Transverse colon (tissue), 4 donors: ENCODE measurements at regions not wholly inside any gene's neighbourhood (a gene's known extent, or its start where the extent isn't known, plus 50 kb on each side); places are given as distances from the start of the nearest gene placed in this dataset.

Experiments
- DNase-seq: peaks from one replicate; pipeline ENCODE4 v3.0.0-alpha.2; 2019
- H3K27ac ChIP-seq, 4 donors: fragments of 200-600 bp; sonication (generic); 2 replicates each; pipeline ENCODE4 v1.5.1; 2016 to 2018; ENCODE audit warnings: inconsistent platforms in 4 of 4
- H3K27me3 ChIP-seq: fragments of 200-600 bp; sonication (generic); 2 replicates; pipeline ENCODE4 v1.5.1; 2017; ENCODE audit warnings: inconsistent platforms
- H3K36me3 ChIP-seq, 4 donors: fragments of 200-600 bp; sonication (generic); 2 replicates each; pipeline ENCODE4 v1.5.1; 2017 to 2019; ENCODE audit warnings: inconsistent platforms in 4 of 4
- H3K4me1 ChIP-seq, 4 donors: fragments of 200-600 bp; sonication (generic); 2 replicates each; pipeline ENCODE4 v1.5.1; 2017 to 2020; ENCODE audit warnings: inconsistent platforms in 4 of 4
- H3K4me3 ChIP-seq, 4 donors: fragments of 200-600 bp; sonication (generic); 1 replicate in 1 of 4; 2 replicates in 3 of 4; pipeline versions ENCODE4 v1.5.1 to v1.6.1; 2017 to 2019; ENCODE audit warnings: inconsistent platforms in 4 of 4
- H3K9me3 ChIP-seq, 2 donors: fragments of 200-600 bp; sonication (generic); 2 replicates each; pipeline ENCODE4 v1.5.1; 2017 to 2019; ENCODE audit warnings: inconsistent platforms in 2 of 2
- EP300 ChIP-seq: sonication (generic); formaldehyde crosslinking; IDR thresholded peaks from one replicate; pipeline ENCODE4 v1.6.1; 2017; ENCODE audit warnings: antibody characterized with exemption, low read depth
- POLR2A ChIP-seq: fragments of 450-650 bp; IDR thresholded peaks from one replicate; pipeline ENCODE4 v1.6.1; 2016; ENCODE audit warnings: antibody characterized with exemption, mild to moderate bottlenecking, moderate library complexity
- POLR2AphosphoS5 ChIP-seq, 3 donors: sonication (generic); formaldehyde crosslinking; IDR thresholded peaks; one replicate each; pipeline ENCODE4 v1.6.1; 2016; ENCODE audit warnings: antibody characterized with exemption in 3 of 3
- WGBS, 2 donors: methylation state at CpG; one replicate each; pipeline ENCODE4 v1.1.5; 2018; ENCODE audit warnings: low coverage in 1 of 2; 5-methylcytosine and 5-hydroxymethylcytosine counted together
- in situ Hi-C, 4 donors: fragments of 200-750 bp; cut with MboI; loops; one replicate each; pipeline versions ENCODE4 v1.15.0 to v1.15.1; 2017; ENCODE audit warnings: low sequenced_read_pairs in 3 of 4, low pct_ligation_motif_present in 1 of 4, low pct_unique_long_range_greater_than_20kb in 1 of 4
- intact Hi-C: fragments of 100-400 bp; cut with DNase I; formaldehyde crosslinking; loops from one replicate; pipeline ENCODE4 v1.15.1; 2023; ENCODE audit warnings: low total_unique reads
- TF ChIP-seq, protein P1 (sequence below), 5 experiments: fragments of 200-600 bp in 3 of 5; fragments of 450-650 bp in 2 of 5; sonication (generic) in 3 of 5; IDR thresholded peaks; 1 replicate in 2 of 5; 2 replicates in 3 of 5; pipeline ENCODE4 v1.5.1; 2016 to 2017; ENCODE audit warnings: antibody characterized with exemption in 5 of 5, inconsistent platforms in 3 of 5, mild to moderate bottlenecking in 2 of 5, moderate library complexity in 1 of 5

- DNase-seq, result no peak
- no peak overlapping the region for H3K4me3 ChIP-seq
- no peaks in the 10 kb centered on the region for H3K9me3 ChIP-seq
- in situ Hi-C loops (no loop called here), intact Hi-C loops (no loop called here)
- TF ChIP-seq POLR2AphosphoS5 (IDR thresholded peaks at IDR 0.05), result no peak
- TF ChIP-seq POLR2A, result no peak
- TF ChIP-seq EP300, result no peak
- TF ChIP-seq, protein P1, sequence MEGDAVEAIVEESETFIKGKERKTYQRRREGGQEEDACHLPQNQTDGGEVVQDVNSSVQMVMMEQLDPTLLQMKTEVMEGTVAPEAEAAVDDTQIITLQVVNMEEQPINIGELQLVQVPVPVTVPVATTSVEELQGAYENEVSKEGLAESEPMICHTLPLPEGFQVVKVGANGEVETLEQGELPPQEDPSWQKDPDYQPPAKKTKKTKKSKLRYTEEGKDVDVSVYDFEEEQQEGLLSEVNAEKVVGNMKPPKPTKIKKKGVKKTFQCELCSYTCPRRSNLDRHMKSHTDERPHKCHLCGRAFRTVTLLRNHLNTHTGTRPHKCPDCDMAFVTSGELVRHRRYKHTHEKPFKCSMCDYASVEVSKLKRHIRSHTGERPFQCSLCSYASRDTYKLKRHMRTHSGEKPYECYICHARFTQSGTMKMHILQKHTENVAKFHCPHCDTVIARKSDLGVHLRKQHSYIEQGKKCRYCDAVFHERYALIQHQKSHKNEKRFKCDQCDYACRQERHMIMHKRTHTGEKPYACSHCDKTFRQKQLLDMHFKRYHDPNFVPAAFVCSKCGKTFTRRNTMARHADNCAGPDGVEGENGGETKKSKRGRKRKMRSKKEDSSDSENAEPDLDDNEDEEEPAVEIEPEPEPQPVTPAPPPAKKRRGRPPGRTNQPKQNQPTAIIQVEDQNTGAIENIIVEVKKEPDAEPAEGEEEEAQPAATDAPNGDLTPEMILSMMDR (IDR thresholded peaks at IDR 0.05), result no peak
- H3K36me3 ChIP-seq, result no peaks in the 10 kb centered on the region
- no peaks in the 10 kb centered on the region for H3K4me1 ChIP-seq
- H3K27ac ChIP-seq, result no peak overlapping the region
- WGBS, 2 donors, result 97% methylated on average over 8 of the region's 8 CpGs; no CpG with 5 or more reads in 1 of the 2 donors
- no peaks in the 10 kb centered on the region for H3K27me3 ChIP-seq
Measured at GRCh38 chr3:177686671-177687070, 489.4 kb upstream of the TBL1XR1 start.

DNA sequence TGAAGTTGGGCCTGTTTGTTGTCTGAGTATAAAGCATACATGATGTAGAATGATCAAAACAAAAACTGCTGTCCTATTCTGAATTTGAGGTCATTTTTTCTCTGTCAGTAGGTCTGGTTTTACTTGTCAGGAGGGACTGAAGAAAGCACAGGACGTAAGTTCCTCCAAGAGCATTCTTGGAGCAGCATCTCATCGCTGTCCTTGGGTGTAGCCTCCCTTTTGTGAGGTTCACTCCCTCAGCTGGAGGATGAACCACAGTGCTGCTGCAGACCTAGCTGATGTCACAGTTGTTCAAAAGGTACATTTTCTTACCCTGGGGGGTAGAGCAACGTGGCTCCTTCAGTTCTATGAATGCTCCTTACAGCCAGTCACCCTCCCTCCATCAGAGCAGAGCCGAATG is 490.0 kb upstream of the TBL1XR1 start:
- H3K27me3 ChIP-seq, result no peaks in the 10 kb centered on the region
- TF ChIP-seq EP300, result no peak
- TF ChIP-seq POLR2A, result no peak
- TF ChIP-seq POLR2AphosphoS5 (IDR thresholded peaks at IDR 0.05), result no peak
- TF ChIP-seq, protein P1 (IDR thresholded peaks at IDR 0.05), result no peak
- intact Hi-C loops (no loop called here), in situ Hi-C loops (no loop called here)
- DNase-seq, result no peak
- H3K27ac ChIP-seq, result no peak overlapping the region
- no peak overlapping the region for H3K4me3 ChIP-seq
- WGBS, 2 donors, result 86% methylated on average over 4 of the region's 4 CpGs; no CpG with 5 or more reads in 1 of the 2 donors
- H3K36me3 ChIP-seq, result no peaks in the 10 kb centered on the region
- H3K9me3 ChIP-seq, result no peaks in the 10 kb centered on the region
- H3K4me1 ChIP-seq, result no peaks in the 10 kb centered on the region

- DNase-seq, result no peak
- intact Hi-C loops (no loop called here), in situ Hi-C loops (no loop called here)
- H3K27me3 ChIP-seq, result no peaks in the 10 kb centered on the region
- 82 to 87% methylated on average over 3 to 5 of the region's 5 CpGs for WGBS, 2 donors
- no peaks in the 10 kb centered on the region for H3K9me3 ChIP-seq
- TF ChIP-seq POLR2AphosphoS5 (IDR thresholded peaks at IDR 0.05) (no peak), POLR2A (no peak), EP300 (no peak)
- TF ChIP-seq, protein P1 (IDR thresholded peaks at IDR 0.05), result no peak
- H3K4me1 ChIP-seq, result no peaks in the 10 kb centered on the region
- no peak overlapping the region for H3K4me3 ChIP-seq
- H3K36me3 ChIP-seq, result no peaks in the 10 kb centered on the region
- H3K27ac ChIP-seq, result no peak overlapping the region
Measured at GRCh38 chr3:177688152-177688551, 490.9 kb upstream of the TBL1XR1 start.

DNA sequence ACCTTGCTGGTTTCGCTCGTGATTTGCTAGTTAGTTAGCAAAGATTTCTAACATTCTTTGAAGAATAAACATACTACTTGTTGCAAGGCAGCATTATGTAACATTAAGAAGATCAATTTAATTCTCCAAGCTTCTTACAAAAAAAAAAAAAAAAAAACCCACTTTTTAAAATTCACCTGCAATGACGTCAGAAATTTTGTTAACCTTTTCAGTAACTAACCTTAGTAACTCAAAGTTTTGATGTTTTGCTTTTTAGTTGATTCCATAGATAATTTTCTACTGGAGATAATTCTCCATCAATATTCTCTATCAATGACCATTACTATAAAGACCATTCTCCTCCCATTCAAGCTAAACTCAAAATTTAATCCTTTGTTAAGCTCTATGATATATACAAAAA is 491.8 kb upstream of the TBL1XR1 start:
- 89 to 95% methylated on average over 3 of the region's 3 CpGs for WGBS, 2 donors
- TF ChIP-seq, protein P1 (IDR thresholded peaks at IDR 0.05), result no peak
- TF ChIP-seq POLR2A (no peak), EP300 (no peak), POLR2AphosphoS5 (IDR thresholded peaks at IDR 0.05) (no peak)
- Histone ChIP-seq H3K4me3 (no peak overlapping the region), H3K27me3 (no peaks in the 10 kb centered on the region), H3K36me3 (no peaks in the 10 kb centered on the region), H3K4me1 (peaks cover 0 to under 1% (median 0%) of the 10 kb centered on the region in 4 donors), H3K27ac (no peak overlapping the region), H3K9me3 (no peaks in the 10 kb centered on the region)
- no peak for DNase-seq
- in situ Hi-C loops (no loop called here), intact Hi-C loops (no loop called here)
